Endodermal cell (in vitro differentiated cells): ENCODE measurements at regions not wholly inside any gene's neighbourhood (a gene's known extent, or its start where the extent isn't known, plus 50 kb on each side); places are given as distances from the start of the nearest gene placed in this dataset.
"Not testable (repeated sequence)": the region's sequence is repeated elsewhere in the genome, so short reads cannot be mapped to it uniquely, and the experiment has no call there.

Source experiments
- DNase-seq: peaks from one replicate; pipeline ENCODE4 v3.0.0-alpha.2; 2017
- H3K27ac ChIP-seq: 2 replicates; pipeline ENCODE4 v1.5.1; 2013; ENCODE audit warnings: mild to moderate bottlenecking, low read depth, low read length, moderate library complexity
- H3K27me3 ChIP-seq: 2 replicates; pipeline ENCODE4 v1.6.1; 2013; ENCODE audit warnings: mild to moderate bottlenecking, low read length, moderate library complexity; ENCODE audit not compliant: insufficient read depth, control insufficient read depth, poor library complexity, severe bottlenecking
- H3K36me3 ChIP-seq: 2 replicates; pipeline ENCODE4 v1.7.0; 2013; ENCODE audit warnings: mild to moderate bottlenecking, low read length, moderate library complexity; ENCODE audit not compliant: control insufficient read depth, insufficient read depth
- H3K4me1 ChIP-seq: one replicate; pipeline ENCODE4 v1.7.0; 2013; ENCODE audit warnings: low read length; ENCODE audit not compliant: control insufficient read depth, insufficient read depth
- H3K4me3 ChIP-seq: 2 replicates; pipeline ENCODE4 v1.5.1; 2013; ENCODE audit warnings: mild to moderate bottlenecking, low read length, moderate library complexity
- H3K9ac ChIP-seq: 2 replicates; pipeline ENCODE4 v1.6.1; 2013; ENCODE audit warnings: mild to moderate bottlenecking, low read length, moderate library complexity; ENCODE audit not compliant: poor library complexity, severe bottlenecking; ENCODE audit errors: extremely low read depth
- H3K9me3 ChIP-seq: 2 replicates; pipeline ENCODE4 v1.6.1; 2013; ENCODE audit warnings: mild to moderate bottlenecking, low read length, moderate library complexity; ENCODE audit not compliant: control insufficient read depth
- H3K27ac Mint-ChIP-seq: 2 replicates; pipeline ENCODE4 v1.8.0; 2020; ENCODE audit warnings: mixed read lengths
- H3K27me3 Mint-ChIP-seq: 2 replicates; pipeline ENCODE4 v1.8.0; 2021; ENCODE audit warnings: mild to moderate bottlenecking, mixed read lengths; ENCODE audit not compliant: insufficient read depth
- H3K36me3 Mint-ChIP-seq: 2 replicates; pipeline ENCODE4 v1.8.0; 2020; ENCODE audit warnings: low read depth, mixed read lengths
- H3K4me1 Mint-ChIP-seq: 2 replicates; pipeline ENCODE4 v1.8.0; 2020; ENCODE audit warnings: mixed read lengths
- H3K4me3 Mint-ChIP-seq: 2 replicates; pipeline ENCODE4 v1.8.0; 2020; ENCODE audit warnings: mild to moderate bottlenecking, moderate library complexity, mixed read lengths
- H3K9me3 Mint-ChIP-seq: 2 replicates; pipeline ENCODE4 v1.8.0; 2020; ENCODE audit warnings: mild to moderate bottlenecking, mixed read lengths
- CTCF ChIP-seq: fragments of 200-600 bp; sonication (generic); conservative IDR thresholded peaks from 2 replicates; pipeline ENCODE4 v1.5.0; 2021; ENCODE audit warnings: antibody characterized with exemption, mild to moderate bottlenecking
- WGBS, 2 experiments: methylation state at CpG; one replicate each; pipeline versions ENCODE4 v1.1.5 to v1.1.7; 2013; ENCODE audit warnings: missing lambda C conversion rate in 2 of 2, mixed read lengths in 1 of 2; ENCODE audit not compliant: insufficient coverage in 1 of 2, insufficient read length in 1 of 2; 5-methylcytosine and 5-hydroxymethylcytosine counted together

DNA sequence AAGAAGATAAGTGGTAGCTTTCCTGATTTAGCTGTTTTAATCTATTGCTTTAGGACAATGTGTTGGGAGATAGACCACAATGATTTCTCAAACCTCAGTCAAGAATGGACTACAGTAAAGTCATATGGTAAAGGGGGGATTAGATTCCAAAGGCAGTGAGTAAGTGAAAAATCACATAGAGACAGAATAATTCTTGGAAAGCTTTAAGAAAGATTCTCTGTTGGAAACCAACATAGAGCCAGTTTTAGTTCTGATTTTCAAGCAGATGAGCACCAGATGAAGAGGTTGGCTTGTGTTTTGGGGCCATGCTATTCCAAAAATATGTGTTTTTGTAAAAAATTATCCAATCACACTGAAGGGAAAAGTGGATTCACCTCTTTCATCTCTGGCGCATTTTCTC lies 256.8 kb upstream of the RPS23 start:
- TF ChIP-seq CTCF: no peak
- Mint-ChIP-seq H3K4me3 (no peak overlapping the region), H3K27ac (no peak overlapping the region), H3K9me3 (peaks cover 36% of the 10 kb centered on the region), H3K36me3 (peaks cover 6% of the 10 kb centered on the region), H3K27me3 (no peaks in the 10 kb centered on the region), H3K4me1 (peaks cover 14% of the 10 kb centered on the region)
- Histone ChIP-seq H3K9me3 (peaks cover 14% of the 10 kb centered on the region), H3K36me3 (no peaks in the 10 kb centered on the region), H3K27ac (no peak overlapping the region), H3K4me1 (no peaks in the 10 kb centered on the region), H3K27me3 (no peaks in the 10 kb centered on the region), H3K9ac (no peak overlapping the region), H3K4me3 (no peak overlapping the region)
- no peak for DNase-seq
- WGBS, 2 experiments: 92 to 100% methylated on average over 1 of the region's 1 CpG

DNA sequence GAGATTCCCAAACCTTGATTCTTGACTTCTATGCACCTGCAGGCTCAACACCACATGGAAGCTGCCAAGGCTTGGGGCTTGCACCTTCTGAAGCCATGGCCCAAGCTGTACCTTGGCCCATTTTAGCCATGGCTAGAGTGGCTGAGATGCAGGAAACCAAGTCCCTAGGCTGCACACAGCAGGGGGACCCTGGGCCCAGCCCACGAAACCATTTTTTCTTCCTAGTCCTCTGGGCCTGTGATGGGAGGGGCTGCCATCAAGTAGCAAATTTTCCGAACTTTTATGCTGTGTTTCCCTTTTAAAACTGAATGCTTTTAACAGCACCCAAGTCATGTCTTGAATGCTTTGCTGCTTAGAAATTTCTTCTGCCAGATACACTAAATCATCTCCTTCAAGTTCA lies 253.9 kb upstream of the RPS23 start:
- H3K4me3 Mint-ChIP-seq, H3K9ac ChIP-seq, H3K27ac ChIP-seq, H3K4me1 Mint-ChIP-seq, H3K27ac Mint-ChIP-seq, H3K27me3 ChIP-seq, DNase-seq, H3K4me1 ChIP-seq, H3K36me3 Mint-ChIP-seq, H3K27me3 Mint-ChIP-seq, H3K4me3 ChIP-seq, H3K36me3 ChIP-seq: not testable (repeated sequence)
- H3K9me3 ChIP-seq: peaks cover 14% of the 10 kb centered on the region
- WGBS, 2 experiments: 88 to 89% methylated on average over 2 of the region's 2 CpGs
- peaks cover 41% of the 10 kb centered on the region for H3K9me3 Mint-ChIP-seq

DNA sequence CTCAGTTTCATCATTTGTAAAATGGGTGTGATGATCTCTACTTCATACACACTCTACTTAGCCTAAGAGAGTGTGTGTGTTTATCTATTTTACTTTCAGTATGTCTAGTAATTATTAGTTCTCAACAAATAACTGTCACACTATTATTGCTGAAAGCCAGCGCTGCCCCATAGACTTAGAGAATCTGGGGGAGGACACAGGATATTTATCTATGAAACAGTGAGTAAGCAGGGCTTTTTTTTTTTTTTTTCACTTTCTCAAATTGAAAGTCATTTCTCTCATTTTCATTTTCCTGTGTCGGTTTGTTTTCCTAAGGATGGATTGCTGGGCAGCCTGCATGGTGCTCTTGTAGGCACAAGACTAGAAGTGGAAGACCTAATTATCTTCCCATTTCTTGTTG lies 248.4 kb upstream of the RPS23 start:
- WGBS, 2 experiments: 89 to 100% methylated on average over 1 to 2 of the region's 2 CpGs
- Mint-ChIP-seq H3K9me3 (peaks cover 21% of the 10 kb centered on the region), H3K4me3 (no peak overlapping the region), H3K4me1 (no peaks in the 10 kb centered on the region), H3K27me3 (no peaks in the 10 kb centered on the region), H3K27ac (no peak overlapping the region), H3K36me3 (peaks cover 2% of the 10 kb centered on the region)
- H3K27me3 ChIP-seq: no peaks in the 10 kb centered on the region
- H3K4me3 ChIP-seq: no peak overlapping the region
- peaks cover 3% of the 10 kb centered on the region for H3K4me1 ChIP-seq
- no peak overlapping the region for H3K9ac ChIP-seq
- no peaks in the 10 kb centered on the region for H3K36me3 ChIP-seq
- no peak overlapping the region for H3K27ac ChIP-seq
- TF ChIP-seq CTCF: no peak
- H3K9me3 ChIP-seq: peaks cover 7% of the 10 kb centered on the region
- no peak for DNase-seq

DNA sequence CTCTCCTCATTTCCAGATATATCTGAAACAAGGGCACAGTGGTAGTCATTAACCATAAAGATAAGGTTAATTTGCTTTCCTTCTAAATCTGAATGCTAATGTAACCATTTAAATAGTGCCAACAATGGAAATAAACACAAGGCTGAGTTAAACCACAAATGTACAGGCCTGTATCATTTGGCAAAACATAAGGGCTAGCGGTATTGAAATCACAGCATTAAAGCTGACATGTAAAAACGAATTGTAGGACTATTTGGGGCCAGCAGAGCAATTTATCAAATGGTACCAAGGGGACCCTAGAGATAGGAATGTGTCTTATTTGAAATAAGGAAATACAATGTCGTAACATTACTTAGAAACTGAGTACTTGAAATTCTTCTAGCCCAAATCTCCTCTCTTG lies 247.5 kb upstream of the RPS23 start:
- Histone ChIP-seq H3K9me3 (peaks cover 4% of the 10 kb centered on the region), H3K27ac (no peak overlapping the region), H3K4me1 (peaks cover 3% of the 10 kb centered on the region), H3K4me3 (no peak overlapping the region), H3K36me3 (no peaks in the 10 kb centered on the region), H3K27me3 (no peaks in the 10 kb centered on the region), H3K9ac (no peak overlapping the region)
- peaks cover 12% of the 10 kb centered on the region for H3K9me3 Mint-ChIP-seq
- H3K27me3 Mint-ChIP-seq: no peaks in the 10 kb centered on the region
- H3K4me1 Mint-ChIP-seq: no peaks in the 10 kb centered on the region
- H3K36me3 Mint-ChIP-seq: peaks cover 2% of the 10 kb centered on the region
- WGBS, 2 experiments: 90 to 100% methylated on average over 2 to 3 of the region's 3 CpGs
- H3K4me3 Mint-ChIP-seq: no peak overlapping the region
- TF ChIP-seq CTCF: no peak
- DNase-seq: no peak
- H3K27ac Mint-ChIP-seq: no peak overlapping the region
